Muscle of arm (tissue), 1 donor: ENCODE measurements at regions not wholly inside any gene's neighbourhood (a gene's known extent, or its start where the extent isn't known, plus 50 kb on each side); places are given as distances from the start of the nearest gene placed in this dataset.
"Not testable (repeated sequence)": the region's sequence is repeated elsewhere in the genome, so short reads cannot be mapped to it uniquely, and the experiment has no call there.

Experiments
- DNase-seq: peaks from one replicate; pipeline ENCODE4 v3.0.0-alpha.2; 2013

GRCh38 chr4:65265526-65265925, 404.8 kb downstream of the EPHA5 start:
- DNase-seq, result no peak

- DNase-seq, result no peak
Observed at GRCh38 chr4:65259296-65259695, 411.0 kb downstream of the EPHA5 start.

- no peak for DNase-seq
Observed at GRCh38 chr4:65250916-65251315, 419.4 kb downstream of the EPHA5 start.

GRCh38 chr4:65249111-65249510, 421.2 kb downstream of the EPHA5 start:
- no peak for DNase-seq

GRCh38 chr4:65242156-65242846, 428.0 kb downstream of the EPHA5 start:
- no peak for DNase-seq

- DNase-seq, result no peak
Observed at GRCh38 chr4:65241257-65241997, 428.9 kb downstream of the EPHA5 start.

- no peak for DNase-seq
Observed at GRCh38 chr4:65234061-65234460, 436.2 kb downstream of the EPHA5 start.

GRCh38 chr4:65227628-65228027, 442.7 kb downstream of the EPHA5 start:
- DNase-seq, result no peak

- no peak for DNase-seq
Observed at GRCh38 chr4:65223601-65224000, 446.7 kb downstream of the EPHA5 start.

- DNase-seq, result not testable (repeated sequence)
Observed at GRCh38 chr4:65223074-65223473, 447.2 kb downstream of the EPHA5 start.

- DNase-seq, result no peak
Observed at GRCh38 chr4:65217179-65217578, 453.1 kb downstream of the EPHA5 start.

- no peak for DNase-seq
Observed at GRCh38 chr4:65202853-65203236, 467.4 kb downstream of the EPHA5 start.

- no peak for DNase-seq
Observed at GRCh38 chr4:65202165-65202852, 468.0 kb downstream of the EPHA5 start.

- DNase-seq, result no peak
Observed at GRCh38 chr4:65195666-65196065, 474.6 kb downstream of the EPHA5 start.

GRCh38 chr4:65195002-65195401, 475.3 kb downstream of the EPHA5 start:
- DNase-seq, result no peak

GRCh38 chr4:65193985-65194384, 476.3 kb downstream of the EPHA5 start:
- no peak for DNase-seq

GRCh38 chr4:65190780-65191179, 479.5 kb downstream of the EPHA5 start:
- no peak for DNase-seq

GRCh38 chr4:65175585-65175984, 494.7 kb downstream of the EPHA5 start:
- no peak for DNase-seq

- DNase-seq, result no peak
Observed at GRCh38 chr4:65170768-65171514, 499.3 kb downstream of the EPHA5 start.

- DNase-seq, result no peak
Observed at GRCh38 chr4:65167719-65168118, 502.6 kb downstream of the EPHA5 start.

GRCh38 chr4:65152205-65152604, 518.1 kb downstream of the EPHA5 start:
- no peak for DNase-seq

- DNase-seq, result no peak
Observed at GRCh38 chr4:65139998-65140397, 530.3 kb downstream of the EPHA5 start.
